Panc1 (cell line): ENCODE measurements at regions not wholly inside any gene's neighbourhood (a gene's known extent, or its start where the extent isn't known, plus 50 kb on each side); places are given as distances from the start of the nearest gene placed in this dataset.

Experiments
- ATAC-seq: fragments of 200-7000 bp; cut with Tn5 transposase; 2 replicates; pipeline ENCODE4 v1.9.1; 2020; ENCODE audit warnings: mild to moderate bottlenecking, moderate library complexity
- BruUV-seq: library from RNA; stranded (reverse); fragments of 400-500 nt; replicated peaks from 2 replicates; lab custom pipeline; 2021; lab: Mats Ljungman, UMichigan
- CTCF ChIA-PET: fragments of 300-600 bp; sonication (Branson Sonifier 250); formaldehyde crosslinking; loops from one replicate; lab custom pipeline; 2022; ENCODE audit warnings: antibody characterized with exemption; lab: Charles Lee
- POLR2A ChIA-PET: fragments of 300-600 bp; sonication (Branson Sonifier 250); formaldehyde crosslinking; loops from one replicate; lab custom pipeline; 2022; ENCODE audit warnings: antibody characterized with exemption; lab: Charles Lee
- DNase-seq: peaks from one replicate; pipeline ENCODE4 v3.0.0-alpha.2; 2010; ENCODE audit warnings: low read depth, low spot score
- H3K27ac ChIP-seq: 2 replicates; pipeline ENCODE4 v1.5.1; 2011; ENCODE audit warnings: mild to moderate bottlenecking, low read length, inconsistent platforms
- H3K27me3 ChIP-seq: fragments of 200-500 bp; sonication (Bioruptor generic); 2 replicates; pipeline ENCODE4 v1.6.0; 2014; ENCODE audit warnings: low read length, inconsistent platforms; ENCODE audit not compliant: control insufficient read depth, insufficient read depth
- H3K36me3 ChIP-seq: fragments of 200-500 bp; sonication (Bioruptor generic); 2 replicates; pipeline ENCODE4 v1.5.1; 2014; ENCODE audit warnings: inconsistent platforms, mild to moderate bottlenecking, low read length, moderate library complexity; ENCODE audit not compliant: control insufficient read depth, insufficient read depth
- H3K4me1 ChIP-seq: 2 replicates; pipeline ENCODE4 v1.5.1; 2011; ENCODE audit warnings: inconsistent platforms, mild to moderate bottlenecking, low read length, moderate library complexity; ENCODE audit not compliant: control insufficient read depth, insufficient read depth
- H3K4me3 ChIP-seq, 2 experiments: 2 replicates each; pipeline ENCODE4 v1.5.1; 2011 to 2012; ENCODE audit warnings: low read depth in 2 of 2, low read length in 2 of 2, mild to moderate bottlenecking in 2 of 2, inconsistent platforms in 1 of 2, moderate library complexity in 1 of 2
- H3K9me3 ChIP-seq: fragments of 200-500 bp; sonication (Bioruptor generic); 2 replicates; pipeline ENCODE4 v1.5.1; 2014; ENCODE audit warnings: low read depth, mild to moderate bottlenecking, inconsistent platforms, low read length, moderate library complexity; ENCODE audit not compliant: control insufficient read depth, insufficient read depth
- SIN3A ChIP-seq: IDR thresholded peaks from 2 replicates; pipeline ENCODE4 v1.6.1; 2012; ENCODE audit warnings: low read depth, mild to moderate bottlenecking, low read length, moderate library complexity, borderline replicate concordance; ENCODE audit not compliant: insufficient read depth
- in situ Hi-C: cut with HindIII; loops from 2 replicates; pipeline ENCODE4 v1.10.0; 2016; ENCODE audit warnings: low sequenced_read_pairs, low pct_unique_long_range_greater_than_20kb
- intact Hi-C: fragments of 100-400 bp; cut with micrococcal nuclease; formaldehyde crosslinking; loops from one replicate; pipeline ENCODE4 v1.10.0; 2022; ENCODE audit not compliant: unreplicated experiment
- TF ChIP-seq, protein P1 (sequence below): fragments of 450-650 bp; IDR thresholded peaks from 2 replicates; pipeline ENCODE4 v1.5.1; 2017; ENCODE audit warnings: mild to moderate bottlenecking
- TF ChIP-seq, protein P2 (sequence below), 2 experiments: IDR thresholded peaks; 2 replicates each; pipeline ENCODE4 v1.6.1; 2011 to 2012; ENCODE audit warnings: low read depth in 2 of 2, control low read depth in 1 of 2, low read length in 1 of 2, mild to moderate bottlenecking in 1 of 2, moderate library complexity in 1 of 2; ENCODE audit not compliant: insufficient read depth in 1 of 2

DNA sequence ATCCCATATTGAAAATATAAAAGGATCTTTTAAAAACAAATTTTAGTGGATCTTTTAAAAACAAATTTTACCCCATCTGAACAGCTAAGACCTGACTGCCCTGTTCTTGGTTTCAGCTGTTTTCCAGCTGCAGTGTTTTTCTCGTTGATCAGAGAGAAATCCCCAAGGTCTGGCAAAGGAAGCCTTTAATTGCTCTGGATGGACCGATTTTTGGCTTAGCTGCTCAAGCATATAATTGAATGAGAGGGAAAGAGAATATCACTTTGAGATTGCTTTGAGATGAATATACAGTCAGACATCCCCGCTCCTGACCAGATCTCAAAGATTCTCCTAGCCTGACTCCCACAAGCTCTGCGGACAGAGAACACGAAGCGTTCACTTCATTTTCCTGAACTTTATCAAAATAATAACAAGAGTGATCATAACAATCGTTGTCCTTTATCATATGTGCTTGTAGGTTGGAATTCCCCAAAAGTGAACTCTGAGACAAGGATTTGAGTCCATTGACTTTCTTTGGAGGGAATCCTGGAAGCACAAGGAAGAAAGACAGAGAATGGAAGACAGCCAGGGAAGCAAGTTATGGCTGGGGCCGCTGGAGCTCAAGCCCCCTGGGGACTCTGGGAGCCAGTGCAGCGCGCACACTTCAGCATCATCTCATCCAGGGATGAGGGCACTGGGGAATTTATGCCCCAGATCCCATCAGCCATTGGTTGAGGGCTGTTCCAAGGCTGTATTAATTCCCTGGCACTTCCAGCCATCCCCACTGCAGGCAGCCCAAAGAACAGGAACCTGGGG, 101.3 kb downstream of the SNX5 start:
- DNase-seq (no peak), ATAC-seq (no peak)
- ChIA-PET POLR2A (no interaction called here), CTCF (no interaction called here)
- Histone ChIP-seq H3K4me3 (no peak overlapping the region), H3K9me3 (no peaks in the 10 kb centered on the region), H3K27me3 (peaks cover 5% of the 10 kb centered on the region; the same call in 1 of the 2 replicates), H3K36me3 (no peaks in the 10 kb centered on the region), H3K27ac (no peak overlapping the region), H3K4me1 (no peaks in the 10 kb centered on the region; the same call in 1 of the 2 replicates)
- in situ Hi-C loops: no loop called here
- intact Hi-C loops: no loop called here
- no TSS peak for BruUV-seq
- TF ChIP-seq, protein P1, sequence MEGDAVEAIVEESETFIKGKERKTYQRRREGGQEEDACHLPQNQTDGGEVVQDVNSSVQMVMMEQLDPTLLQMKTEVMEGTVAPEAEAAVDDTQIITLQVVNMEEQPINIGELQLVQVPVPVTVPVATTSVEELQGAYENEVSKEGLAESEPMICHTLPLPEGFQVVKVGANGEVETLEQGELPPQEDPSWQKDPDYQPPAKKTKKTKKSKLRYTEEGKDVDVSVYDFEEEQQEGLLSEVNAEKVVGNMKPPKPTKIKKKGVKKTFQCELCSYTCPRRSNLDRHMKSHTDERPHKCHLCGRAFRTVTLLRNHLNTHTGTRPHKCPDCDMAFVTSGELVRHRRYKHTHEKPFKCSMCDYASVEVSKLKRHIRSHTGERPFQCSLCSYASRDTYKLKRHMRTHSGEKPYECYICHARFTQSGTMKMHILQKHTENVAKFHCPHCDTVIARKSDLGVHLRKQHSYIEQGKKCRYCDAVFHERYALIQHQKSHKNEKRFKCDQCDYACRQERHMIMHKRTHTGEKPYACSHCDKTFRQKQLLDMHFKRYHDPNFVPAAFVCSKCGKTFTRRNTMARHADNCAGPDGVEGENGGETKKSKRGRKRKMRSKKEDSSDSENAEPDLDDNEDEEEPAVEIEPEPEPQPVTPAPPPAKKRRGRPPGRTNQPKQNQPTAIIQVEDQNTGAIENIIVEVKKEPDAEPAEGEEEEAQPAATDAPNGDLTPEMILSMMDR: no peak
- TF ChIP-seq, protein P2, sequence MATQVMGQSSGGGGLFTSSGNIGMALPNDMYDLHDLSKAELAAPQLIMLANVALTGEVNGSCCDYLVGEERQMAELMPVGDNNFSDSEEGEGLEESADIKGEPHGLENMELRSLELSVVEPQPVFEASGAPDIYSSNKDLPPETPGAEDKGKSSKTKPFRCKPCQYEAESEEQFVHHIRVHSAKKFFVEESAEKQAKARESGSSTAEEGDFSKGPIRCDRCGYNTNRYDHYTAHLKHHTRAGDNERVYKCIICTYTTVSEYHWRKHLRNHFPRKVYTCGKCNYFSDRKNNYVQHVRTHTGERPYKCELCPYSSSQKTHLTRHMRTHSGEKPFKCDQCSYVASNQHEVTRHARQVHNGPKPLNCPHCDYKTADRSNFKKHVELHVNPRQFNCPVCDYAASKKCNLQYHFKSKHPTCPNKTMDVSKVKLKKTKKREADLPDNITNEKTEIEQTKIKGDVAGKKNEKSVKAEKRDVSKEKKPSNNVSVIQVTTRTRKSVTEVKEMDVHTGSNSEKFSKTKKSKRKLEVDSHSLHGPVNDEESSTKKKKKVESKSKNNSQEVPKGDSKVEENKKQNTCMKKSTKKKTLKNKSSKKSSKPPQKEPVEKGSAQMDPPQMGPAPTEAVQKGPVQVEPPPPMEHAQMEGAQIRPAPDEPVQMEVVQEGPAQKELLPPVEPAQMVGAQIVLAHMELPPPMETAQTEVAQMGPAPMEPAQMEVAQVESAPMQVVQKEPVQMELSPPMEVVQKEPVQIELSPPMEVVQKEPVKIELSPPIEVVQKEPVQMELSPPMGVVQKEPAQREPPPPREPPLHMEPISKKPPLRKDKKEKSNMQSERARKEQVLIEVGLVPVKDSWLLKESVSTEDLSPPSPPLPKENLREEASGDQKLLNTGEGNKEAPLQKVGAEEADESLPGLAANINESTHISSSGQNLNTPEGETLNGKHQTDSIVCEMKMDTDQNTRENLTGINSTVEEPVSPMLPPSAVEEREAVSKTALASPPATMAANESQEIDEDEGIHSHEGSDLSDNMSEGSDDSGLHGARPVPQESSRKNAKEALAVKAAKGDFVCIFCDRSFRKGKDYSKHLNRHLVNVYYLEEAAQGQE (IDR thresholded peaks at IDR 0.05; ENCODE audit: insufficient read depth in 1 of 2, low read depth in 2 of 2, low read length in 1 of 2): no peak

DNA sequence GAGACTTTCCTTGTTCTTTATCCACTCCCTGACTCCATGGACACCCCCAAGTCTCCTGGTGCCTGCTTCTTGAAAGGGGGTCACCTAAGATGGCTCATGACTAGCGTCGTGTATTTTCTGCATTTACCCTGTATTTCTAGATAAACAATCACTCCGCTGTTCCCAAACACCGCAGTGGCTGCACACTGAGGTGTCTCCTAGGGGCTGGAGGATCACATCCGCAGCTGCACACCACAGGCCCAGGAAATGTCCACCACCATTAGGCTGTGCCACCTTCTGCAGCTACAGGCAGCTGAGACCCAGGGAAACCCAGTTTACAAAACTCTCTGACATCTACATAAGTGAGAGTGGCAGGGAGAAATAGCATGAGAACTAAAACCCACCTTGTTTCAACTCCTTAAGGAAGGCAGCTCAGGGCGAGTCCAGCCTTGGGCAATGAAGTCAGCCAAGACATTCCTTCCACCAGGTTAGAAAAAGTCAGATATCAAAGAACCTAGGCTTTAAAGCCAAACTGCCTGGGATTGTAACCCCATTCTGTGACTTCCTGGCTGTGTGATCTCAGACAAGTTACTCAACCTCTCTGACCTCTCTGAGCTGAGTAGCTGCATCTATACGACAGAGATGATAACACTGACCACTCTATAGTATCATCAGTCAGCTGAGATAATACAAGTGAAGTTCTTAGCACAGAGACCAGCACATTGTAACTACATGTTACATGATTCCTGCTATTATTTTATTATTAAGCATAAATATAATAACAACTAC, 102.2 kb downstream of the SNX5 start:
- ChIA-PET CTCF (no interaction called here), POLR2A (no interaction called here)
- no TSS peak for BruUV-seq

More for the DNA sequence above, 102.2 kb downstream of the SNX5 start:
- Histone ChIP-seq H3K27me3 (peaks cover 5% of the 10 kb centered on the region; the same call in 1 of the 2 replicates), H3K4me1 (no peaks in the 10 kb centered on the region; the same call in 1 of the 2 replicates), H3K36me3 (no peaks in the 10 kb centered on the region), H3K4me3 (no peak overlapping the region), H3K27ac (no peak overlapping the region), H3K9me3 (no peaks in the 10 kb centered on the region)
- intact Hi-C loops (no loop called here), in situ Hi-C loops (no loop called here)
- TF ChIP-seq, protein P1: no peak
- TF ChIP-seq, protein P2 (IDR thresholded peaks at IDR 0.05; ENCODE audit: insufficient read depth in 1 of 2, low read depth in 2 of 2, low read length in 1 of 2): no peak
- TF ChIP-seq SIN3A: no peak
- ATAC-seq: no peak
- DNase-seq: no peak
